Mesodermal cell (in vitro differentiated cells): ENCODE measurements at regions not wholly inside any gene's neighbourhood (a gene's known extent, or its start where the extent isn't known, plus 50 kb on each side); places are given as distances from the start of the nearest gene placed in this dataset.

Source experiments
- H3K27ac ChIP-seq: 2 replicates; pipeline ENCODE4 v1.7.0; 2013; ENCODE audit warnings: mild to moderate bottlenecking, low read depth, low read length, moderate library complexity; ENCODE audit not compliant: severe bottlenecking
- H3K36me3 ChIP-seq: 2 replicates; pipeline ENCODE4 v1.7.1; 2013; ENCODE audit warnings: mild to moderate bottlenecking, low read length, moderate library complexity; ENCODE audit not compliant: control insufficient read depth, insufficient read depth
- H3K4me1 ChIP-seq: one replicate; pipeline ENCODE4 v1.7.1; 2013; ENCODE audit warnings: mild to moderate bottlenecking, low read length; ENCODE audit not compliant: insufficient read depth, control insufficient read depth, poor library complexity, severe bottlenecking
- H3K4me3 ChIP-seq: 2 replicates; pipeline ENCODE4 v1.7.0; 2013; ENCODE audit warnings: low read length, control low read depth, mild to moderate bottlenecking; ENCODE audit not compliant: insufficient read depth, poor library complexity, severe bottlenecking; ENCODE audit errors: extremely low read depth
- H3K9me3 ChIP-seq: 2 replicates; pipeline ENCODE4 v1.7.1; 2013; ENCODE audit warnings: mild to moderate bottlenecking, low read length, moderate library complexity; ENCODE audit not compliant: control insufficient read depth
- WGBS, 2 experiments: methylation state at CpG; one replicate each; pipeline ENCODE4 v1.1.5; 2013; ENCODE audit warnings: missing lambda C conversion rate in 2 of 2; ENCODE audit not compliant: insufficient coverage in 2 of 2; 5-methylcytosine and 5-hydroxymethylcytosine counted together

DNA sequence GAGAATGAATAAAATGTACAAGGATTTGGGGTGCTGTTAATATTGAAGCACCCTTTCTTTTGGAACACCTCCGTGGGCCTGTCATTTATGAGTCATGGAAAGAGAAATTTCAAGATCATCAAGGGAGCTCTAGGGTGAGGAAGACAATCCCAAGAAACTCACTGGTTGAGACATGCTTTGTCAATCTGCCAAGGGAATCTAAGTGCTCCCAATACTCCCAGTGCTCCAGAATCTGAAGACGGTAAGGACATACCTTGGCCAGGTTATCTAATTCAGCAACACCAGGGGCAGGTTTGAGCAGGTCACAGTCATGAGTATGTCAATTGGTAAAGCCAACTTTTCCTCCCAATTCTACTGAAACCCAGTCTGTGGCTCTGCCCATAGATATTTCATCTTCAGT lies 556.4 kb upstream of the CPEB2 start:
- Histone ChIP-seq H3K36me3 (no peaks in the 10 kb centered on the region), H3K4me3 (no peak overlapping the region), H3K9me3 (no peaks in the 10 kb centered on the region), H3K4me1 (no peaks in the 10 kb centered on the region), H3K27ac (no peak overlapping the region)
- WGBS, 2 experiments, result 86 to 100% methylated on average over 1 to 2 of the region's 2 CpGs

DNA sequence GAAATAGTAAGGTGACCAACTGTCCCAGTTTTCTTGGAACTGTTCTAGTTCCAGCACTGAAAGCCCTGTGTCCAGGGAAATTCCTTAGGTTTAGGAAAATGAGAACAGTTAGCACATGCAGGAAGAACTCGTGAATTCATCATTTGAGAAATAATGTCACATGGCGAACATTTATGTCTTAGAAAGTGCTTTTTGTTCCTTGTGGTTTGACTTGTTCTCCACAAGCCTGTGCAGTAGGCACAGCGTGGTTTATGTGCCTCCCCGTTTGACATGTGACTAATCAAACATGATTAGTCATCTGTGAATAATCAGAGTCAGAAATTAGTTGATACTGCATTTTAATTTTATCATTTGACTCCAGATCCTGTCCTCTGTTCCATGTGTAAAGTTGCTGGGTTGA lies 556.0 kb upstream of the CPEB2 start:
- no peaks in the 10 kb centered on the region for H3K9me3 ChIP-seq
- no peak overlapping the region for H3K4me3 ChIP-seq
- 67 to 100% methylated on average over 2 to 3 of the region's 4 CpGs for WGBS, 2 experiments
- no peaks in the 10 kb centered on the region for H3K4me1 ChIP-seq
- no peak overlapping the region for H3K27ac ChIP-seq
- no peaks in the 10 kb centered on the region for H3K36me3 ChIP-seq

DNA sequence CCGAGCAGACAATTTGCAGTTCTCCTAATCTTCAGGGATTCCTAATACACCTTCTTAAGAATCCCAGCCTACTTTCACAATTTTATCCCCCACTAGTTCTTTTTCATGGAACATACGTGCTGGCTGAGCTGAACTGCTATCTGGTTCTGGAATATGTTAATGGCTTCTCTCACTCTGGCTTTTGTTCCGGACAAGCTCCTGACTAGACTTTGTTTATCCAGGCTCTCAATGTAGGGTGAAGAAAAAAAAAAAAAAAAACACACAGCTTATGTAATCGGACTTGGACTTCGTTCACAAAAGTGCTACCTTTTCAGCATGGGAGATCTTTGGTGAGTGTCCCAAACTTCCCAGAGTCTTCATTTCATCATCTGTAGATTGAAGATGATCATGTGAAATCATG lies 555.4 kb upstream of the CPEB2 start:
- H3K27ac ChIP-seq, result no peak overlapping the region
- no peaks in the 10 kb centered on the region for H3K4me1 ChIP-seq
- H3K36me3 ChIP-seq, result no peaks in the 10 kb centered on the region
- no peaks in the 10 kb centered on the region for H3K9me3 ChIP-seq
- WGBS, 2 experiments, result 89 to 90% methylated on average over 1 to 3 of the region's 5 CpGs
- no peak overlapping the region for H3K4me3 ChIP-seq

DNA sequence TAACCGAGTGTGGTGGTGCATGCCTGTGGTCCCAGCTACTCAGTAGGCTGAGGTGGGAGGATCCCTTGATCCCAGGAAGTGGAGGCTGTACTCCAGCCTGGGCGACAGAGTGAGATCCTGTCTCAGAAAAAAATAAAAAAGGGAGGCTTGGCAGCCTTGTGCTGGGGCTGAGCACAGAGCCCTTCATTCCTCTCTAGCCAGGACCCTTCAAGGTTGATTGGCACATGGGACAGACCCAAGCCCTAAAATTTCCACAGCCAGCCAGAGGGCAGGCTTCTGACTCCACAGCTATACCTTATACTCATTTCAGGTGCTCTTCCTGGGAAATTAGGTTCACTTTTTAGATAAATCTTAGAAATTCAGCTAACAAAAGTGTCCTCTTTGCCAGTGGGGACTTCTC lies 553.0 kb upstream of the CPEB2 start:
- H3K9me3 ChIP-seq, result no peaks in the 10 kb centered on the region
- 91 to 100% methylated on average over 1 to 2 of the region's 2 CpGs for WGBS, 2 experiments
- H3K36me3 ChIP-seq, result no peaks in the 10 kb centered on the region
- no peak overlapping the region for H3K27ac ChIP-seq
- no peak overlapping the region for H3K4me3 ChIP-seq
- H3K4me1 ChIP-seq, result no peaks in the 10 kb centered on the region

DNA sequence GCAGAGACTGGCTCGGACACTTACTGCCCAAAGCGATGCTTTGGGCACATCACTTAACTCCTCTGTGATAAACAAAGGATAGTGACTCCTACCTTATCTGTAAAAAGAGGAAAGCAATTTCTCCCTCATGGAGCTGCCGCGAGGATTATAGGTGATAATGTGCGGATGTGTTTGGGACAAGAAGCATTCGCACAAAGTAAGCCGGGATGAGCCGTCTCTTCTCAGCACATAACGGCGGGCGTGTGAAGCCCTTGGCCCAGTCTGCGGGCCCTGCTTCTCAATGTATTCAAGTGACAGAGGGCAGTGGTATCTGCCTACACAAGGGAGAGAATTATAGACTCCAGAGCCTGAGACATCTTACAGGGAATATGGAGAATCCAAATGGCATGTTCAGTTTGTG lies 550.3 kb upstream of the CPEB2 start:
- Histone ChIP-seq H3K4me3 (no peak overlapping the region), H3K9me3 (no peaks in the 10 kb centered on the region), H3K27ac (no peak overlapping the region), H3K36me3 (no peaks in the 10 kb centered on the region), H3K4me1 (no peaks in the 10 kb centered on the region)
- WGBS, 2 experiments, result 94 to 100% methylated on average over 7 to 10 of the region's 12 CpGs

DNA sequence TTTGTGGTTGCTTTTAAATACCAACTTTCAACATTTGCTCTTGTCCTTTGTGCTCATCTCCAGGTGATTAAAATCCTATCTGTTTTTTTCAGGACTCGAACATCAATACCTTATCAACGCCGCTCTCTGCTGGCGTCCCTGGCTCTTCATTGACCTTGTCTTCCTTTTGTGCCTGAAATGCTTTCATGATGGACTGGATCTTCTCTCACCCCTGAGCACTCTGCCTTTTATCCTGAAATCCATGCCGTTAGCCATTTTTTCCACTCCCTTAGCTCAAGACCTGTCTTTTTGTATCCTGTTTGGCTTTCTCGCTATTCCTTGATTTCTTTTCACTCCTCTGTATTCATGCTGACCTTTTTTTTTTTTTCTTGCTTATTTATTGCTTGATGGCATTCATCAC lies 549.5 kb upstream of the CPEB2 start:
- Histone ChIP-seq H3K4me1 (no peaks in the 10 kb centered on the region), H3K9me3 (no peaks in the 10 kb centered on the region), H3K27ac (no peak overlapping the region), H3K36me3 (no peaks in the 10 kb centered on the region), H3K4me3 (no peak overlapping the region)
- WGBS, 2 experiments, result 93 to 98% methylated on average over 6 of the region's 6 CpGs

DNA sequence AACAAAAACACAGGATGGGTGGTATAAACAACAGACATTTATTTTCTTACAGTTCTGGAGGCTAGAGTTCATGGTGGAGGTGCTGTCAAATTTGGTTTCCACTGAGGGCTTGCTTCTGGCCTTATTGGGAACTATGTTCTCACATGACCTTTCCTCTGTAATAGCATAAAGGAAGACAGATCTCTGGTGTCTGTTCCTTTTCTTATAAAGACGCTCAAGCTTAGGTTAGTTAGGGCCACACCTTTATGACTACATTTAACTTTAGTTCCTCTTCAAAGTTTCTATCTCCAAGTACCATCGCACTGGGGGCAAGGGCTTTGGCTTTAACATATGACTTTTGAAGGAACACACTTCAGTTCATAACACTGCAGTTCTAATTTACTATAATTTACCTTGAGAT lies 543.8 kb upstream of the CPEB2 start:
- Histone ChIP-seq H3K9me3 (no peaks in the 10 kb centered on the region), H3K27ac (no peak overlapping the region), H3K4me3 (no peak overlapping the region), H3K36me3 (no peaks in the 10 kb centered on the region), H3K4me1 (no peaks in the 10 kb centered on the region)
- WGBS, 2 experiments, result 100% methylated on average over 1 of the region's 2 CpGs

DNA sequence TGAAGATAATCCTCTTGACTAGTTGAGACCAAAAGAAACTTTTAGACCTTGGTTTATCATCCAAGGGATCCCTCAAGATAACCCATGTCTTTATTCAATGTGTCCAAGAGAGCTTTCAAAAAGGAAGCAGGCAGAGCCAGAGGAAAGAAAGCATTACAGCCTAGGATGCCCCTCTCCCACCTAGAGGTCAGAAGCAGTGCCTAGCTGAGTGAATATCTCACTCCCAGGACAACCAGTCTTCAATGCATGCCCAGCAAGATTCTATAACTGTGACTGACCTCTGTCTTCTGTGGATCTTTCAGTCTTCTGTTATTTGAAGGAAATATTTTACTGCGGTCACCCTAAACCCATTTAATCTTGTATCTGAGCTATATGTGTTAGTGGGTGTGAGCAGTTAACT lies 537.2 kb upstream of the CPEB2 start:
- no peaks in the 10 kb centered on the region for H3K36me3 ChIP-seq
- no peak overlapping the region for H3K27ac ChIP-seq
- WGBS, 2 experiments, result no CpG with 5 or more reads among the region's 1 CpG
- H3K9me3 ChIP-seq, result no peaks in the 10 kb centered on the region
- no peak overlapping the region for H3K4me3 ChIP-seq
- no peaks in the 10 kb centered on the region for H3K4me1 ChIP-seq

DNA sequence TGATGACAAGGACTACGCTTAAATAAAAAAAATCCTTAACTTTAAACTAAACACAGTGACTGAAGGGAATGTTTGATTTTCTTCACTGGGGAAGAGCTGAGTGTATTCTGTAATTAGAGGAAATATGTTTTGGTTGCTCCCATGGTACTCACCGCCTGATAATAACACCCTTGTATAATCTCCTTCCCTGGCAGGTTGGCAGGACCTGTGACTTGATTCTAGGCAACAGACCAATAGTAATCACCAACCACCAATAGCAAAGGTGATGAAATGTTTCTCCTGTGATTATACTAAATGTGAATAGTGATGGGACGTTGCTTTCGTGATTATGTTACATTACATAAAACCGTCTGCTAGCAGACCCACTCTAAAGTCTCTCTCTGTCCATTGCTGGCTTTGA lies 536.8 kb upstream of the CPEB2 start:
- H3K4me3 ChIP-seq, result no peak overlapping the region
- no peaks in the 10 kb centered on the region for H3K4me1 ChIP-seq
- H3K27ac ChIP-seq, result no peak overlapping the region
- WGBS, 2 experiments, result no CpG with 5 or more reads among the region's 5 CpGs
- H3K36me3 ChIP-seq, result no peaks in the 10 kb centered on the region
- H3K9me3 ChIP-seq, result no peaks in the 10 kb centered on the region

DNA sequence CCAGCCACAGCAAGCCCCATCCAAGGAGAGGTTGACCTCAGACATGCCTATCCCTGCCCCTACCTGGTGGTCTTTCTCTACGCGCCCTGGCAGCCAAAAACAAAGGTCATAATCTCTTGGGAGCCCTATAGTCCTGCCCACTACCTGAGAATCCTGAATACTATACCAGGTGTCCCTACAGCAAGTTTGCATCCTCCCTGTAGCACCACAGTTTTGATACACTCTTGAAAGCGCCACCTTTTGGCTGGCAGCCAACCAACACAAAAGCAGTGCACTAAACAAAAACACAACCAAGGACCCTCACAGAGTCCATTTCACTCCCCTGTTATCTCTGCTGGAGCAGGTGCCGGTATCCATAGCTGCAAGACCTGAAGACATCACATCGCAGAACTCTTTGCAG lies 523.8 kb upstream of the CPEB2 start:
- Histone ChIP-seq H3K9me3 (no peaks in the 10 kb centered on the region), H3K36me3 (no peaks in the 10 kb centered on the region), H3K4me1 (peaks cover 4% of the 10 kb centered on the region), H3K4me3 (no peak overlapping the region), H3K27ac (no peak overlapping the region)
- WGBS, 2 experiments, result 85 to 96% methylated on average over 4 to 5 of the region's 5 CpGs

DNA sequence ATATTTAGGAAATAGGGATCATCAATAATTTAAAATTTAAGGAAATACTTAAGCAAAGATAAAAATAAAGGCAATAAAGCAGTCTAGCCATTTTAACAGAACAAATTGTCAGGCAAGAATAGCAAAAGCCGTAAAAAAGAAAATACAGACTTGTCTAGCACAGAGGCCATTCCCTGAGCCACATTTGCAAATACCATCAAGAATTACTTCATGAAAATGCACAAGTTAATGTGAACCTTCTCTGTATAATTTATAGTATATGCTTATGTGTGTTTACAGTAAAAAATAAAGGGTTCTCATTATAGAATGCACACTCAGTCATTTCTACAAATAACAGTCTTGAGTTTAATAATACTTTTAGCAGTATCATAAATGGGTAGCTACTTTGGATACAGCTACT lies 505.9 kb upstream of the CPEB2 start:
- Histone ChIP-seq H3K36me3 (no peaks in the 10 kb centered on the region), H3K9me3 (no peaks in the 10 kb centered on the region), H3K4me3 (no peak overlapping the region), H3K27ac (no peak overlapping the region), H3K4me1 (no peaks in the 10 kb centered on the region)
- no CpG with 5 or more reads among the region's 1 CpG for WGBS, 2 experiments

DNA sequence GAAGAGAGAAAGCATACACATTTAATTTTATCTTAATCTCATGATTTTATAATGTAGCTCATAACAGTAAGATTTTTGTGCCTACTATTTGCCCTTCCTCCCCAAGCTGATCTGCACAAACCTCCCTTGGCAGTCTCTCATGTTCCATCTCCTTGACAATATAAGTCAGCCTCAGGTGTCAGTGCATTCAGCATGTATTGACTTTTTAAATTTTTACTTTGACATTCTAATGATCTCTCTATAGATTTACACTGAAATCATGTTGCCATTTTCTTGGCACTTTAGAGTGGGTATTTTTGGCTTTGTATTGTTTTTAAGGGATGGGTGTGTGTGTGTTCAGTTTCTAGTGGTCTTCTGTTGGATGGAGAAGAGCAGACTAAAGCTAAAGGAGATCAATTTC lies 505.3 kb upstream of the CPEB2 start:
- Histone ChIP-seq H3K36me3 (no peaks in the 10 kb centered on the region), H3K9me3 (no peaks in the 10 kb centered on the region), H3K4me1 (no peaks in the 10 kb centered on the region), H3K27ac (no peak overlapping the region), H3K4me3 (no peak overlapping the region)
